ENCODE measurements at regions not wholly inside any gene's neighbourhood (a gene's known extent, or its start where the extent isn't known, plus 50 kb on each side); places are given as distances from the start of the nearest gene placed in this dataset.

GRCh38 chr3:103794656-103795055 lies 1359.8 kb downstream of the ZPLD1 start:
- Histone ChIP-seq H3K4me1 (ENCODE audit: insufficient read depth, low read length) (no peaks in the 10 kb centered on the region), H3K27ac (ENCODE audit: low read depth, low read length) (no peak overlapping the region), H3K4me3 (ENCODE audit: insufficient read depth, low read length) (no peak overlapping the region), H2AFZ (ENCODE audit: low read length) (no peak overlapping the region), H3K36me3 (ENCODE audit: insufficient read depth, low read length) (no peaks in the 10 kb centered on the region), H3K4me2 (ENCODE audit: insufficient read depth, low read length) (no peak overlapping the region), H4K20me1 (ENCODE audit: insufficient read depth, low read length) (no peaks in the 10 kb centered on the region), H3K27me3 (ENCODE audit: insufficient read depth, low read length) (no peaks in the 10 kb centered on the region), H3K79me2 (ENCODE audit: insufficient read depth, low read length) (no peaks in the 10 kb centered on the region), H3K9me3 (ENCODE audit: low read depth, low read length) (no peaks in the 10 kb centered on the region)
- DNase-seq (ENCODE audit: insufficient read length, low spot score, missing footprints): no peak
- TF ChIP-seq CTCF (IDR thresholded peaks at IDR 0.05; ENCODE audit: extremely low read depth, low read depth, low read length): no peak

- TF ChIP-seq CTCF (IDR thresholded peaks at IDR 0.05; ENCODE audit: extremely low read depth, low read depth, low read length): no peak
- no peaks in the 10 kb centered on the region for H3K36me3 ChIP-seq (ENCODE audit: insufficient read depth, low read length)
- H3K27me3 ChIP-seq (ENCODE audit: insufficient read depth, low read length): no peaks in the 10 kb centered on the region
These were observed 1361.3 kb downstream of the ZPLD1 start for GRCh38 chr3:103796068-103796467.

GRCh38 chr3:103803787-103804186 lies 1369.0 kb downstream of the ZPLD1 start:
- H3K27ac ChIP-seq (ENCODE audit: low read depth, low read length): no peak overlapping the region
- peaks cover 4% of the 10 kb centered on the region for H3K9me3 ChIP-seq (ENCODE audit: low read depth, low read length)
- no peak overlapping the region for H2AFZ ChIP-seq (ENCODE audit: low read length)
- no peak overlapping the region for H3K4me3 ChIP-seq (ENCODE audit: insufficient read depth, low read length)
- no peaks in the 10 kb centered on the region for H3K79me2 ChIP-seq (ENCODE audit: insufficient read depth, low read length)
- DNase-seq (ENCODE audit: insufficient read length, low spot score, missing footprints): no peak
- H3K27me3 ChIP-seq (ENCODE audit: insufficient read depth, low read length): no peaks in the 10 kb centered on the region
- H3K4me1 ChIP-seq (ENCODE audit: insufficient read depth, low read length): no peaks in the 10 kb centered on the region
- H4K20me1 ChIP-seq (ENCODE audit: insufficient read depth, low read length): no peaks in the 10 kb centered on the region
- TF ChIP-seq CTCF (IDR thresholded peaks at IDR 0.05; ENCODE audit: extremely low read depth, low read depth, low read length): no peak
- no peaks in the 10 kb centered on the region for H3K36me3 ChIP-seq (ENCODE audit: insufficient read depth, low read length)
- no peak overlapping the region for H3K4me2 ChIP-seq (ENCODE audit: insufficient read depth, low read length)

More at GRCh38 chr3:103796068-103796467, 1361.3 kb downstream of the ZPLD1 start:
- H2AFZ ChIP-seq (ENCODE audit: low read length): no peak overlapping the region
- H3K27ac ChIP-seq (ENCODE audit: low read depth, low read length): no peak overlapping the region
- DNase-seq (ENCODE audit: insufficient read length, low spot score, missing footprints): no peak
- no peaks in the 10 kb centered on the region for H3K9me3 ChIP-seq (ENCODE audit: low read depth, low read length)
- H3K4me2 ChIP-seq (ENCODE audit: insufficient read depth, low read length): no peak overlapping the region
- no peaks in the 10 kb centered on the region for H4K20me1 ChIP-seq (ENCODE audit: insufficient read depth, low read length)
- H3K4me3 ChIP-seq (ENCODE audit: insufficient read depth, low read length): no peak overlapping the region
- H3K4me1 ChIP-seq (ENCODE audit: insufficient read depth, low read length): no peaks in the 10 kb centered on the region
- no peaks in the 10 kb centered on the region for H3K79me2 ChIP-seq (ENCODE audit: insufficient read depth, low read length)

- H3K4me3 ChIP-seq (ENCODE audit: insufficient read depth, low read length): no peak overlapping the region
- H3K9me3 ChIP-seq (ENCODE audit: low read depth, low read length): peaks cover 4% of the 10 kb centered on the region
- no peaks in the 10 kb centered on the region for H3K27me3 ChIP-seq (ENCODE audit: insufficient read depth, low read length)
- no peak for DNase-seq (ENCODE audit: insufficient read length, low spot score, missing footprints)
- H3K27ac ChIP-seq (ENCODE audit: low read depth, low read length): no peak overlapping the region
- H3K79me2 ChIP-seq (ENCODE audit: insufficient read depth, low read length): no peaks in the 10 kb centered on the region
- H3K36me3 ChIP-seq (ENCODE audit: insufficient read depth, low read length): no peaks in the 10 kb centered on the region
- H2AFZ ChIP-seq (ENCODE audit: low read length): no peak overlapping the region
- TF ChIP-seq CTCF (IDR thresholded peaks at IDR 0.05; ENCODE audit: extremely low read depth, low read depth, low read length): no peak
- H4K20me1 ChIP-seq (ENCODE audit: insufficient read depth, low read length): no peaks in the 10 kb centered on the region
- H3K4me2 ChIP-seq (ENCODE audit: insufficient read depth, low read length): no peak overlapping the region
- no peaks in the 10 kb centered on the region for H3K4me1 ChIP-seq (ENCODE audit: insufficient read depth, low read length)
These were observed 1375.4 kb downstream of the ZPLD1 start for GRCh38 chr3:103810167-103810566.

Data from osteoblast (primary cell).